H1 (cell line): ENCODE measurements at regions not wholly inside any gene's neighbourhood (a gene's known extent, or its start where the extent isn't known, plus 50 kb on each side); places are given as distances from the start of the nearest gene placed in this dataset.

ENCODE experiments used
- CTCF ChIA-PET: fragments of 300-600 bp; sonication (Branson Sonifier 250); formaldehyde crosslinking; loops from one replicate; lab custom pipeline; 2021; ENCODE audit not compliant: partially characterized antibody; lab: Charles Lee
- POLR2A ChIA-PET: fragments of 300-600 bp; sonication (Branson Sonifier 250); formaldehyde crosslinking; loops from one replicate; lab custom pipeline; 2021; ENCODE audit warnings: inconsistent platforms; ENCODE audit not compliant: partially characterized antibody; lab: Charles Lee
- DNase-seq, 2 experiments: peaks; one replicate each; pipeline versions ENCODE4 v3.0.0 to v3.0.0-alpha.2; 2010 to 2022; ENCODE audit warnings: low spot score in 2 of 2, low read depth in 1 of 2, mixed read lengths in 1 of 2
- FAIRE-seq: peaks from 2 replicates; lab custom pipeline; 2011; peaks lifted over from hg19 to GRCh38; lab: Jason Lieb, UNC
- H2AFZ ChIP-seq: 2 replicates; pipeline ENCODE4 v1.8.1; 2012; ENCODE audit warnings: low read length, inconsistent platforms
- H2AK5ac ChIP-seq: 2 replicates; pipeline ENCODE4 v1.6.1; 2013; ENCODE audit warnings: low read depth, low read length
- H2BK120ac ChIP-seq: replicated peaks from 2 replicates; pipeline ENCODE3; 2013; ENCODE audit warnings: low read depth, low read length, inconsistent platforms
- H2BK12ac ChIP-seq: 2 replicates; pipeline ENCODE4 v1.6.1; 2013; ENCODE audit warnings: low read depth, low read length
- H2BK15ac ChIP-seq: 2 replicates; pipeline ENCODE4 v1.6.1; 2013; ENCODE audit warnings: low read length
- H2BK20ac ChIP-seq: 2 replicates; pipeline ENCODE4 v1.6.1; 2013; ENCODE audit warnings: low read length
- H2BK5ac ChIP-seq: 2 replicates; pipeline ENCODE4 v1.6.1; 2013; ENCODE audit warnings: low read depth, low read length
- H3K14ac ChIP-seq: 2 replicates; pipeline ENCODE4 v1.6.1; 2013; ENCODE audit warnings: inconsistent platforms; ENCODE audit not compliant: insufficient read length
- H3K18ac ChIP-seq: 2 replicates; pipeline ENCODE4 v1.6.1; 2013; ENCODE audit warnings: low read length; ENCODE audit errors: extremely low read depth
- H3K23ac ChIP-seq: 2 replicates; pipeline ENCODE4 v1.6.1; 2013; ENCODE audit warnings: inconsistent platforms; ENCODE audit not compliant: insufficient read length
- H3K23me2 ChIP-seq: 2 replicates; pipeline ENCODE4 v1.6.1; 2013; ENCODE audit warnings: low read depth, low read length
- H3K27ac ChIP-seq: 2 replicates; pipeline ENCODE4 v1.6.1; 2011; ENCODE audit warnings: low read depth, low read length, inconsistent platforms
- H3K27me3 ChIP-seq, 4 experiments: replicated peaks in 1 of 4; 1 replicate in 1 of 4; 2 replicates in 3 of 4; pipeline versions ENCODE4 v1.6.1 to v1.8.1; 2011 to 2013; ENCODE audit warnings: low read length in 3 of 4, mild to moderate bottlenecking in 3 of 4, inconsistent platforms in 2 of 4, mixed read lengths in 2 of 4, moderate library complexity in 1 of 4; ENCODE audit not compliant: control insufficient read depth in 3 of 4, insufficient read depth in 3 of 4; ENCODE audit errors: extremely low read depth in 1 of 4
- H3K36me3 ChIP-seq, 4 experiments: 2 replicates each; pipeline versions ENCODE4 v1.6.1 to v1.8.1; 2011 to 2013; ENCODE audit warnings: mild to moderate bottlenecking in 4 of 4, low read length in 3 of 4, moderate library complexity in 2 of 4, control low read depth in 1 of 4, inconsistent platforms in 1 of 4; ENCODE audit not compliant: insufficient read depth in 4 of 4, control insufficient read depth in 2 of 4
- H3K4ac ChIP-seq: replicated peaks from 2 replicates; pipeline ENCODE3; 2013; ENCODE audit warnings: low read length, low read depth, mixed read lengths, inconsistent platforms; ENCODE audit not compliant: insufficient read length
- H3K4me1 ChIP-seq, 4 experiments: replicated peaks in 1 of 4; 1 replicate in 1 of 4; 2 replicates in 3 of 4; pipeline versions ENCODE4 v1.6.1 to v1.8.1; 2011 to 2013; ENCODE audit warnings: low read length in 3 of 4, inconsistent platforms in 2 of 4, mixed read lengths in 1 of 4; ENCODE audit not compliant: insufficient read depth in 4 of 4, control insufficient read depth in 3 of 4
- H3K4me2 ChIP-seq, 2 experiments: 2 replicates each; pipeline versions ENCODE4 v1.6.1 to v1.8.1; 2011 to 2013; ENCODE audit warnings: low read depth in 2 of 2, low read length in 2 of 2, control low read depth in 1 of 2, inconsistent platforms in 1 of 2, mild to moderate bottlenecking in 1 of 2; ENCODE audit not compliant: insufficient read depth in 1 of 2
- H3K4me3 ChIP-seq, 4 experiments: fragments of 200-600, 300-600 bp in 1 of 4; sonication (generic), shearing (Covaris generic), sonication (Bioruptor Twin) in 1 of 4; 2 replicates each; pipeline versions ENCODE4 v1.5.1 to v1.8.1; 2011 to 2016; ENCODE audit warnings: low read length in 4 of 4, low read depth in 3 of 4, control low read depth in 2 of 4, inconsistent platforms in 2 of 4, mild to moderate bottlenecking in 2 of 4, mixed read lengths in 1 of 4, moderate library complexity in 1 of 4; ENCODE audit not compliant: insufficient read depth in 2 of 4; ENCODE audit errors: extremely low read depth in 1 of 4
- H3K56ac ChIP-seq: replicated peaks from 2 replicates; pipeline ENCODE3; 2013; ENCODE audit warnings: low read depth, mild to moderate bottlenecking, mixed read lengths, low read length, inconsistent platforms; ENCODE audit not compliant: insufficient read length
- H3K79me1 ChIP-seq: 2 replicates; pipeline ENCODE4 v1.6.1; 2013; ENCODE audit warnings: low read depth, low read length, control low read depth
- H3K79me2 ChIP-seq, 2 experiments: 2 replicates each; pipeline versions ENCODE4 v1.6.1 to v1.8.1; 2012 to 2013; ENCODE audit warnings: low read length in 2 of 2, mild to moderate bottlenecking in 2 of 2, inconsistent platforms in 1 of 2; ENCODE audit not compliant: insufficient read depth in 2 of 2, control insufficient read depth in 1 of 2
- H3K9ac ChIP-seq, 4 experiments: replicated peaks in 1 of 4; 1 replicate in 1 of 4; 2 replicates in 3 of 4; pipeline versions ENCODE4 v1.6.1 to v1.8.1; 2011 to 2013; ENCODE audit warnings: low read depth in 3 of 4, low read length in 3 of 4, control low read depth in 2 of 4, mild to moderate bottlenecking in 2 of 4, moderate library complexity in 2 of 4, inconsistent platforms in 1 of 4; ENCODE audit errors: extremely low read depth in 1 of 4
- H3K9me3 ChIP-seq, 2 experiments: 2 replicates each; pipeline versions ENCODE4 v1.6.1 to v1.8.1; 2012 to 2013; ENCODE audit warnings: mild to moderate bottlenecking in 2 of 2, moderate library complexity in 2 of 2, control low read depth in 1 of 2, inconsistent platforms in 1 of 2, low read depth in 1 of 2, low read length in 1 of 2, mixed read lengths in 1 of 2; ENCODE audit not compliant: insufficient read depth in 2 of 2
- H4K20me1 ChIP-seq, 2 experiments: replicated peaks in 1 of 2; 2 replicates each; pipeline versions ENCODE3 to v1.8.1; 2011 to 2013; ENCODE audit warnings: inconsistent platforms in 2 of 2, low read length in 2 of 2, mild to moderate bottlenecking in 1 of 2; ENCODE audit not compliant: insufficient read depth in 2 of 2, control insufficient read depth in 1 of 2
- H4K5ac ChIP-seq: 2 replicates; pipeline ENCODE4 v1.6.1; 2013; ENCODE audit warnings: low read length, low read depth, mixed read lengths, inconsistent platforms; ENCODE audit not compliant: insufficient read length
- H4K8ac ChIP-seq: 2 replicates; pipeline ENCODE4 v1.8.0; 2013; ENCODE audit warnings: mild to moderate bottlenecking, moderate library complexity, low read length, inconsistent platforms; ENCODE audit not compliant: insufficient read depth; ENCODE audit errors: extremely low read depth
- H4K91ac ChIP-seq: replicated peaks from 2 replicates; pipeline ENCODE3; 2013; ENCODE audit warnings: low read length, mixed read lengths, inconsistent platforms; ENCODE audit not compliant: insufficient read length
- BCL11A ChIP-seq, 2 experiments: IDR thresholded peaks; one replicate each; pipeline ENCODE4 v1.6.1; 2011; ENCODE audit warnings: low read depth in 2 of 2, low read length in 2 of 2, mild to moderate bottlenecking in 2 of 2
- CHD1 ChIP-seq: IDR thresholded peaks from 2 replicates; pipeline ENCODE4 v1.6.1; 2012; ENCODE audit warnings: low read depth, low read length, improper control_type of control experiment
- GTF2F1 ChIP-seq: IDR thresholded peaks from 2 replicates; pipeline ENCODE4 v1.6.1; 2012; ENCODE audit warnings: low read depth, low read length, improper control_type of control experiment, borderline replicate concordance
- HDAC2 ChIP-seq, 2 experiments: fragments of 300-600 bp in 1 of 2; sonication (generic) in 1 of 2; IDR thresholded peaks; 2 replicates each; pipeline ENCODE4 v1.6.1; 2011 to 2012; ENCODE audit warnings: low read depth in 2 of 2, low read length in 2 of 2, mild to moderate bottlenecking in 2 of 2, moderate library complexity in 2 of 2, borderline replicate concordance in 1 of 2, inconsistent platforms in 1 of 2
- JUND ChIP-seq: IDR thresholded peaks from 2 replicates; pipeline ENCODE4 v1.6.1; 2011; ENCODE audit warnings: mild to moderate bottlenecking, improper control_type of control experiment, low read length
- POLR2A ChIP-seq, 2 experiments: IDR thresholded peaks; 1 replicate in 1 of 2; 2 replicates in 1 of 2; pipeline ENCODE4 v1.6.1; 2011; ENCODE audit warnings: low read depth in 2 of 2, low read length in 2 of 2, mild to moderate bottlenecking in 2 of 2; ENCODE audit errors: control extremely low read depth in 1 of 2
- POLR2AphosphoS5 ChIP-seq: IDR thresholded peaks from 2 replicates; pipeline ENCODE4 v1.6.1; 2011; ENCODE audit warnings: low read depth, low read length
- SAP30 ChIP-seq: fragments of 300-600 bp; sonication (generic); IDR thresholded peaks from 2 replicates; pipeline ENCODE4 v1.7.1; 2012; ENCODE audit warnings: low read length, moderate library complexity, mild to moderate bottlenecking, inconsistent platforms; ENCODE audit not compliant: insufficient read depth, insufficient replicate concordance
- SP1 ChIP-seq: IDR thresholded peaks from 2 replicates; pipeline ENCODE4 v1.6.1; 2011; ENCODE audit warnings: low read depth, low read length
- SP2 ChIP-seq: IDR thresholded peaks from 2 replicates; pipeline ENCODE4 v1.6.1; 2012; ENCODE audit warnings: mild to moderate bottlenecking, low read length, inconsistent platforms
- SUZ12 ChIP-seq: fragments of 200-600 bp; sonication (generic); IDR thresholded peaks from 2 replicates; pipeline ENCODE4 v1.6.1; 2012; ENCODE audit warnings: mild to moderate bottlenecking, inconsistent platforms, low read length, moderate library complexity, mixed read lengths
- TBP ChIP-seq: IDR thresholded peaks from 2 replicates; pipeline ENCODE4 v1.6.1; 2011; ENCODE audit warnings: low read depth, low read length, improper control_type of control experiment
- TEAD4 ChIP-seq: IDR thresholded peaks from 2 replicates; pipeline ENCODE4 v1.6.1; 2012; ENCODE audit warnings: low read depth, low read length, inconsistent platforms, mixed read lengths
- WGBS, 2 experiments: shearing (Covaris generic) in 1 of 2; methylation state at CpG; one replicate each; pipeline versions ENCODE4 v1.1.6 to v1.1.7; 2013 to 2015; ENCODE audit warnings: low lambda C conversion rate in 2 of 2, mixed read lengths in 2 of 2, inconsistent platforms in 1 of 2, low coverage in 1 of 2, missing lambda C conversion rate in 1 of 2; ENCODE audit not compliant: insufficient replicate concordance in 2 of 2, insufficient coverage in 1 of 2, insufficient read length in 1 of 2; ENCODE audit errors: extremely low coverage in 1 of 2, missing lambda C conversion rate in 1 of 2; 5-methylcytosine and 5-hydroxymethylcytosine counted together
- TF ChIP-seq, protein P1 (sequence below): IDR thresholded peaks from 2 replicates; pipeline ENCODE4 v1.6.1; 2012; ENCODE audit warnings: inconsistent platforms

DNA sequence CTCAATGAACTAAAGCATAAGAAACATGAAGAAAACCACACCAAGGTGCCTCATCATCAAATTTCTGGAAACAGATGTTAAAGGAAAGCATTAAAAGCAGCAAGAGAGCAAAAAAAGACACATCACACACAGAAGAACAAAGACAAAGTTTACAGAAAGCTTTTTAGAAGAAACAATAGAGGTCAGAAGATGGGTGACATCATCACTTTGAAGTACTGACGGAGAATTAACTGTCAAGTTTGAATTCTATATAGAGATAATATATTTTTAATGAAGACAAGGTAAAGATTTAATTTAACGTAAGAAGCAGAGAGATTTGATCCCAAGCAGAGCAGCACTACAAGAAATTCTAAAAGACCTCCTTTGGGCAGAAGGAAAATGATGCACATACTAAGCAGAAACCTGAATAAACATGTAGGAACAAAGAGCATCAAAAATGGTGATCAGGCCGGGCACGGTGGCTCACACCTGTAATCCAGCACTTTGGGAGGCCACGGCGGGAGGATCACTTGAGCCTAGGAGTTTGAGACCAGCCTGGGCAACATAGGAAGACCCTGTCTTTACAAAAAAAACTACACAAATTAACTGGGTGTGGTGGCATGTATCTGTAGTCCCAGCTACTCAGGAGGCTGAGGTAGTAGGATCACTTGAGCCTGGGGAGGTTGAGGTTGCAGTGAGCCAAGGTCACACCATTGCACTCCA is 63.3 kb upstream of the RTL6 start:
- Histone ChIP-seq H2BK120ac (no peak overlapping the region), H4K91ac (no peak overlapping the region), H3K9me3 (no peaks in the 10 kb centered on the region; a peak in 1 of 4 replicates), H2BK15ac (no peak overlapping the region), H2AFZ (no peak overlapping the region), H3K23ac (no peak overlapping the region), H3K4me1 (no peaks in the 10 kb centered on the region), H3K9ac (no peak overlapping the region), H2BK20ac (no peak overlapping the region), H4K5ac (no peak overlapping the region), H3K23me2 (no peaks in the 10 kb centered on the region; the same call in 1 of the 2 replicates), H3K79me1 (no peaks in the 10 kb centered on the region), H3K56ac (no peak overlapping the region), H4K8ac (no peak overlapping the region), H3K36me3 (no peaks in the 10 kb centered on the region), H2BK12ac (no peak overlapping the region), H2AK5ac (no peak overlapping the region), H3K4ac (no peak overlapping the region), H3K27me3 (no peaks in the 10 kb centered on the region), H4K20me1 (no peaks in the 10 kb centered on the region), H3K27ac (no peak overlapping the region), H3K79me2 (no peaks in the 10 kb centered on the region), H3K4me2 (no peak overlapping the region), H3K14ac (no peak overlapping the region), H3K18ac (no peak overlapping the region), H3K4me3 (no peak overlapping the region), H2BK5ac (no peak overlapping the region)
- 94% methylated on average over 6 of the region's 6 CpGs; no CpG with 5 or more reads in 1 of the 2 experiments for WGBS, 2 experiments
- DNase-seq (no peak), FAIRE-seq (no peak)
- ChIA-PET CTCF (interaction anchor here (1.2 kb wide), 1 partner anchor 21 kb away, joined by 3 read pairs; no protein-coding TSS in a partner anchor), POLR2A (no interaction called here)
- TF ChIP-seq TEAD4 (no peak), SP2 (no peak), CHD1 (no peak), HDAC2 (IDR thresholded peaks at IDR 0.05; ENCODE audit: borderline replicate concordance in 1 of 2, low read depth in 2 of 2, low read length in 2 of 2) (no peak), POLR2A (IDR thresholded peaks at IDR 0.05; ENCODE audit: control extremely low read depth in 1 of 2, low read depth in 2 of 2, low read length in 2 of 2) (no peak), JUND (no peak), SP1 (no peak), SUZ12 (no peak), TBP (no peak), BCL11A (IDR thresholded peaks at IDR 0.05; ENCODE audit: low read depth in 2 of 2, low read length in 2 of 2) (no peak), POLR2AphosphoS5 (no peak), GTF2F1 (no peak), SAP30 (no peak)
- TF ChIP-seq, protein P1, sequence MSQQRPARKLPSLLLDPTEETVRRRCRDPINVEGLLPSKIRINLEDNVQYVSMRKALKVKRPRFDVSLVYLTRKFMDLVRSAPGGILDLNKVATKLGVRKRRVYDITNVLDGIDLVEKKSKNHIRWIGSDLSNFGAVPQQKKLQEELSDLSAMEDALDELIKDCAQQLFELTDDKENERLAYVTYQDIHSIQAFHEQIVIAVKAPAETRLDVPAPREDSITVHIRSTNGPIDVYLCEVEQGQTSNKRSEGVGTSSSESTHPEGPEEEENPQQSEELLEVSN: no peak
